Loucy (cell line): ENCODE measurements at regions not wholly inside any gene's neighbourhood (a gene's known extent, or its start where the extent isn't known, plus 50 kb on each side); places are given as distances from the start of the nearest gene placed in this dataset.

Experiments used
- EZH2phosphoT487 ChIP-seq: fragments of 200-600 bp; IDR thresholded peaks from 2 replicates; pipeline ENCODE4 v1.6.1; 2018; ENCODE audit warnings: antibody characterized with exemption, mild to moderate bottlenecking, moderate library complexity, borderline replicate concordance
- TF ChIP-seq, protein P1 (sequence below): fragments of 200-600 bp; sonication (generic); conservative IDR thresholded peaks from 2 replicates; pipeline ENCODE4 v1.5.1; 2014; ENCODE audit warnings: mild to moderate bottlenecking, antibody characterized with exemption, low read length

- TF ChIP-seq, protein P1, sequence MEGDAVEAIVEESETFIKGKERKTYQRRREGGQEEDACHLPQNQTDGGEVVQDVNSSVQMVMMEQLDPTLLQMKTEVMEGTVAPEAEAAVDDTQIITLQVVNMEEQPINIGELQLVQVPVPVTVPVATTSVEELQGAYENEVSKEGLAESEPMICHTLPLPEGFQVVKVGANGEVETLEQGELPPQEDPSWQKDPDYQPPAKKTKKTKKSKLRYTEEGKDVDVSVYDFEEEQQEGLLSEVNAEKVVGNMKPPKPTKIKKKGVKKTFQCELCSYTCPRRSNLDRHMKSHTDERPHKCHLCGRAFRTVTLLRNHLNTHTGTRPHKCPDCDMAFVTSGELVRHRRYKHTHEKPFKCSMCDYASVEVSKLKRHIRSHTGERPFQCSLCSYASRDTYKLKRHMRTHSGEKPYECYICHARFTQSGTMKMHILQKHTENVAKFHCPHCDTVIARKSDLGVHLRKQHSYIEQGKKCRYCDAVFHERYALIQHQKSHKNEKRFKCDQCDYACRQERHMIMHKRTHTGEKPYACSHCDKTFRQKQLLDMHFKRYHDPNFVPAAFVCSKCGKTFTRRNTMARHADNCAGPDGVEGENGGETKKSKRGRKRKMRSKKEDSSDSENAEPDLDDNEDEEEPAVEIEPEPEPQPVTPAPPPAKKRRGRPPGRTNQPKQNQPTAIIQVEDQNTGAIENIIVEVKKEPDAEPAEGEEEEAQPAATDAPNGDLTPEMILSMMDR = no peak
- TF ChIP-seq EZH2phosphoT487 = no peak
Measured at GRCh38 chr2:176601066-176601465, 331.8 kb downstream of the MTX2 start.
